LNCaP clone FGC (cell line): ENCODE measurements at regions not wholly inside any gene's neighbourhood (a gene's known extent, or its start where the extent isn't known, plus 50 kb on each side); places are given as distances from the start of the nearest gene placed in this dataset.

Source experiments
- DNase-seq: peaks from one replicate; pipeline ENCODE4 v3.0.0-alpha.2; 2011; ENCODE audit warnings: low read depth
- H3K4me3 ChIP-seq: 2 replicates; pipeline ENCODE4 v1.5.1; 2011; ENCODE audit warnings: mild to moderate bottlenecking, low read depth, low read length, control low read depth
- TF ChIP-seq, protein P1 (sequence below): IDR thresholded peaks from 2 replicates; pipeline ENCODE4 v1.5.1; 2012; ENCODE audit warnings: mild to moderate bottlenecking; ENCODE audit not compliant: control insufficient read depth, insufficient read depth; ENCODE audit errors: extremely low read depth

DNA sequence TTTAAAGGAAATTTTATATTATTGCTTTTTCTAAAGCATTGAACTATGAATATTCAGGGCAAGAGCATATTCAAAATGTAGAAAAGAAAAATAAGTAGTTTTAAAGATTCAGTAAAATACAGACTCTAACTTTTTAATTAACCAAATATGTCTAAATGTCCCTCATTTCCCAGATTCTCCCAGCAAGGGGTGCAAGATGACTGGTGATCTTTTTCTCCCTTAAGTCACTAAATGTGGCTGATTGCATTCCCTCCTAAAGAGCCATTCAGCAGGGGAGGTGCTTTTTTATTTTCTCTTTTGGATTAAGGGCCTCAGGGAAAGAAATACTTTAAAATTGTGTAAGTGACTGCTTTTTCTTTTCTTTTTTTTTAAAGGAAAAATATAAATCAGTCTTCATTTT, 406.9 kb downstream of the OXSM start:
- H3K4me3 ChIP-seq: no peak overlapping the region
- TF ChIP-seq, protein P1, sequence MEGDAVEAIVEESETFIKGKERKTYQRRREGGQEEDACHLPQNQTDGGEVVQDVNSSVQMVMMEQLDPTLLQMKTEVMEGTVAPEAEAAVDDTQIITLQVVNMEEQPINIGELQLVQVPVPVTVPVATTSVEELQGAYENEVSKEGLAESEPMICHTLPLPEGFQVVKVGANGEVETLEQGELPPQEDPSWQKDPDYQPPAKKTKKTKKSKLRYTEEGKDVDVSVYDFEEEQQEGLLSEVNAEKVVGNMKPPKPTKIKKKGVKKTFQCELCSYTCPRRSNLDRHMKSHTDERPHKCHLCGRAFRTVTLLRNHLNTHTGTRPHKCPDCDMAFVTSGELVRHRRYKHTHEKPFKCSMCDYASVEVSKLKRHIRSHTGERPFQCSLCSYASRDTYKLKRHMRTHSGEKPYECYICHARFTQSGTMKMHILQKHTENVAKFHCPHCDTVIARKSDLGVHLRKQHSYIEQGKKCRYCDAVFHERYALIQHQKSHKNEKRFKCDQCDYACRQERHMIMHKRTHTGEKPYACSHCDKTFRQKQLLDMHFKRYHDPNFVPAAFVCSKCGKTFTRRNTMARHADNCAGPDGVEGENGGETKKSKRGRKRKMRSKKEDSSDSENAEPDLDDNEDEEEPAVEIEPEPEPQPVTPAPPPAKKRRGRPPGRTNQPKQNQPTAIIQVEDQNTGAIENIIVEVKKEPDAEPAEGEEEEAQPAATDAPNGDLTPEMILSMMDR: no peak
- DNase-seq: no peak

DNA sequence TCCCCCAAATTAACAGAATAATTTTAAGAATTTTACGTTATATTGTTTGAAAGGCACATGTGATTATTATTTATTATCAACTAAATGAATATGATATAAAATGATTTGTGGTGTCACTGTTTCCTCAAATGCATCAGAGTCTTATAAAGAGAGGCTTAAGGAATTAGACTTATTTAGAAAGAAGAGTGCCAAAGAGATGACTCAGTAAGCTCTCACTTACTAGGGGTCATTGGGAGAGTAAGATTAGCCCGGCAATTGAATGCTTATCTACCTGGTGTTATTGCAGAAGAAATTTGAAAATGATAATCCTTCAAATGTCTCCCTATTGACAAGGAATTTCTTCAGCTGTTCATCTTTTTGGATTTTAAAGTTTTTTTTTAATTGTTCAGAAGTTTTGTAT, 408.7 kb downstream of the OXSM start:
- H3K4me3 ChIP-seq: no peak overlapping the region
- TF ChIP-seq, protein P1: no peak
- DNase-seq: no peak

- H3K4me3 ChIP-seq: no peak overlapping the region
Observed at GRCh38 chr3:26202169-26202568, 412.3 kb downstream of the OXSM start.

GRCh38 chr3:26205475-26205874, 415.6 kb downstream of the OXSM start:
- no peak for DNase-seq
- no peak overlapping the region for H3K4me3 ChIP-seq
- TF ChIP-seq, protein P1: no peak

More at GRCh38 chr3:26202169-26202568, 412.3 kb downstream of the OXSM start:
- TF ChIP-seq, protein P1: no peak
- DNase-seq: no peak

DNA sequence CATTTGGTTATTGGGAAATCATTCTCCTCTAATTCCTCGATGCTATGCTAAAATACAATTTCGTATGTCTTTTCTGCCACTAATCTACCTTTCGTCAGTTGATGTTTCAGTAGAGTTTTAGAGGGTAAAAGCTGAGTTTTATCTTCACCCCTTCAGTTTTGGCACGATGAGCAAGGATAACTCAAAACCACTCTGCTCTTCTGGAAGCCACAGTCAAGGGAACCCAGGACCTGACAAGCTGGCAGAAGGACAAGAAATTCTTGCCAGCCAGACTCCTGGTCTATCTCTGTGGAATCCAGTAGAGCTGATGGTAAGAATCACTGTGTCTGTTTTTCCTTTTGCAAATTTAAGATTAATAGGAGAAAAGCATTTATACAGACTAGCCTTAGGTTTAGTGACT, 414.4 kb upstream of the LRRC3B start:
- DNase-seq: no peak
- no peak overlapping the region for H3K4me3 ChIP-seq
- TF ChIP-seq, protein P1: no peak

DNA sequence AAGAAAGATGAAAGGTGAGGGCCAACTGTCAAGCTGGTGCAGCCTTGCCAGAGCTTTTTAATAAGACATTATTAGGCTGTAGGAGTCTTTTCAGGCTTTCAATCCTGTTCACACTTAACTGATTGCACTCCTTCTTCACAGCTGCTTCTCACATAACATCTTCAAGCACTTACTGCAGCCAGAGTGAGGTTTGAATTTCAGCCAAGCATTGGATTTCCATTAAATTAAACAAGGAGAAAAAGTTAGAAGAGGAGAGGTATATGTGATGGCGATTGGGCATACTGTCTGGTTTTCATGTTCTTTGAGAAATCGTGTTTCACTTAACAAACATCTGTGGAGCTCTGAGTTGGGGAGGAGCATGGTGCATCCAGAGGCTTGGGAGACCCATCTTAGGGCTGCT, 392.8 kb upstream of the LRRC3B start:
- H3K4me3 ChIP-seq: no peak overlapping the region
- no peak for DNase-seq
- TF ChIP-seq, protein P1: no peak

DNA sequence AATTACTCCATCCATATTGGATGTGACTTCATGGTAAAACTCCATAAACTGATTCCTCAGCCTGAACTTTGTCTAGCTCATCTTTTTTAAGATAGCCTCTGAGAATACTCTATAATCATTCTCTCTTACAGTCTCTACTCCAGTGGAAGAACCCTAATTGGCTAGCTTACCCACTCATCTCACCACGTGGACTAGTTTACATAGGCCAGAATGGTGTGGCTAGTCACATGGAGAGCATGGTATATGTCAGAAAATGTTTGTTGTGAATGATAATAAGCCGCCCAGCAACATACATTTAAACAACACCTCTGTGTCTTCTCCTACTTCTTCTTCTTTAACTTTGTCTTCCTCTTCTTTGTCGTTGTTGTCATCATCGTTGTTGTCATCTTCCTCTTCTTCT, 389.2 kb upstream of the LRRC3B start:
- TF ChIP-seq, protein P1: no peak
- no peak for DNase-seq
- H3K4me3 ChIP-seq: no peak overlapping the region
